ENCODE measurements at regions not wholly inside any gene's neighbourhood (a gene's known extent, or its start where the extent isn't known, plus 50 kb on each side); places are given as distances from the start of the nearest gene placed in this dataset.

DNA sequence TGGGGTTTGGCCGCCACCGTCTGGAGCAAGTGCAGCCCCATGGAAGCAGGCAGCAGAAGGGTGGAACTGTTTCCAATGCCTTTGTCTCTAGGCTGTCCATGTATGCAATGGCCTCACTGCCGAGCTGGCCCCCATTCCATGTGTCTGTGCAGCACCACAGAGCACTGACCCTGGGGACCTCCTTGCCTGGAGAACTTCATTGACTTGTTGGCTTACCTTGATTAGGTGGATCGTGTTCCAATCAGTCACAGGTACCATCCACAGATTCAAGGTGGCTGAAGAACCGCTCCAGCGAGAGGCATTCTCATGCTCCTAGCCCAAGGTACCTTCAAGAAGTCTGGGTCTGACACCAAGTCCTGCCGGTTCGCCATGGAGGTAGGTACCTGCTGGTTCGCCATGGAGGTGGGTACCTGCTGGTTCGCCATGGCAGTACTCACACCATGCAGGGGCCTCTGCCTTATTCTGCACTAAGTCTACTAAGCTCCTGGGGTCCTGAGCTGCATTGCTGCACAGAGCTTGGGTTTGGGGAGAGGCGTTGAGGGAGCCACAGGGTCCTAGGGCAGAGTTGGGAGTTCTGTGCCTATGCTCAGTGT, 358.3 kb upstream of the IRX1 start:
- TF ChIP-seq HMGA2 (CRISPR knock-in tag; IDR thresholded peaks at IDR 0.05) (no peak), CREM (CRISPR knock-in tag; IDR thresholded peaks at IDR 0.05) (no peak), NFE2L1 (CRISPR knock-in tag; IDR thresholded peaks at IDR 0.05) (no peak), ATF6 (CRISPR knock-in tag; IDR thresholded peaks at IDR 0.05) (no peak), ZBTB21 (CRISPR knock-in tag; IDR thresholded peaks at IDR 0.05; ENCODE audit: borderline replicate concordance) (no peak), ATF2 (CRISPR knock-in tag; IDR thresholded peaks at IDR 0.05; ENCODE audit: borderline replicate concordance, low read depth) (no peak), ZBTB43 (CRISPR knock-in tag; IDR thresholded peaks at IDR 0.05) (no peak), SP1 (CRISPR knock-in tag; conservative IDR thresholded peaks at IDR 0.05) (no peak), IRF2 (CRISPR knock-in tag; IDR thresholded peaks at IDR 0.05; ENCODE audit: borderline replicate concordance, low read depth) (no peak), RORB (CRISPR knock-in tag; IDR thresholded peaks at IDR 0.05) (no peak), JUN (CRISPR knock-in tag; IDR thresholded peaks at IDR 0.05) (no peak), CREB1 (CRISPR knock-in tag; IDR thresholded peaks at IDR 0.05) (no peak)
- TF ChIP-seq, protein P1, sequence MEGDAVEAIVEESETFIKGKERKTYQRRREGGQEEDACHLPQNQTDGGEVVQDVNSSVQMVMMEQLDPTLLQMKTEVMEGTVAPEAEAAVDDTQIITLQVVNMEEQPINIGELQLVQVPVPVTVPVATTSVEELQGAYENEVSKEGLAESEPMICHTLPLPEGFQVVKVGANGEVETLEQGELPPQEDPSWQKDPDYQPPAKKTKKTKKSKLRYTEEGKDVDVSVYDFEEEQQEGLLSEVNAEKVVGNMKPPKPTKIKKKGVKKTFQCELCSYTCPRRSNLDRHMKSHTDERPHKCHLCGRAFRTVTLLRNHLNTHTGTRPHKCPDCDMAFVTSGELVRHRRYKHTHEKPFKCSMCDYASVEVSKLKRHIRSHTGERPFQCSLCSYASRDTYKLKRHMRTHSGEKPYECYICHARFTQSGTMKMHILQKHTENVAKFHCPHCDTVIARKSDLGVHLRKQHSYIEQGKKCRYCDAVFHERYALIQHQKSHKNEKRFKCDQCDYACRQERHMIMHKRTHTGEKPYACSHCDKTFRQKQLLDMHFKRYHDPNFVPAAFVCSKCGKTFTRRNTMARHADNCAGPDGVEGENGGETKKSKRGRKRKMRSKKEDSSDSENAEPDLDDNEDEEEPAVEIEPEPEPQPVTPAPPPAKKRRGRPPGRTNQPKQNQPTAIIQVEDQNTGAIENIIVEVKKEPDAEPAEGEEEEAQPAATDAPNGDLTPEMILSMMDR (IDR thresholded peaks at IDR 0.05), result no peak
- TF ChIP-seq, protein P2, sequence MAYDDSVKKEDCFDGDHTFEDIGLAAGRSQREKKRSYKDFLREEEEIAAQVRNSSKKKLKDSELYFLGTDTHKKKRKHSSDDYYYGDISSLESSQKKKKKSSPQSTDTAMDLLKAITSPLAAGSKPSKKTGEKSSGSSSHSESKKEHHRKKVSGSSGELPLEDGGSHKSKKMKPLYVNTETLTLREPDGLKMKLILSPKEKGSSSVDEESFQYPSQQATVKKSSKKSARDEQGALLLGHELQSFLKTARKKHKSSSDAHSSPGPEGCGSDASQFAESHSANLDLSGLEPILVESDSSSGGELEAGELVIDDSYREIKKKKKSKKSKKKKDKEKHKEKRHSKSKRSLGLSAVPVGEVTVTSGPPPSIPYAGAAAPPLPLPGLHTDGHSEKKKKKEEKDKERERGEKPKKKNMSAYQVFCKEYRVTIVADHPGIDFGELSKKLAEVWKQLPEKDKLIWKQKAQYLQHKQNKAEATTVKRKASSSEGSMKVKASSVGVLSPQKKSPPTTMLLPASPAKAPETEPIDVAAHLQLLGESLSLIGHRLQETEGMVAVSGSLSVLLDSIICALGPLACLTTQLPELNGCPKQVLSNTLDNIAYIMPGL (CRISPR knock-in tag; IDR thresholded peaks at IDR 0.05), result no peak

Measured in WTC11 (cell line).